Kidney (tissue), 13 donors: ENCODE measurements at regions not wholly inside any gene's neighbourhood (a gene's known extent, or its start where the extent isn't known, plus 50 kb on each side); places are given as distances from the start of the nearest gene placed in this dataset.

Source experiments
- DNase-seq, 5 donors: peaks; one replicate each; pipeline ENCODE4 v3.0.0-alpha.2; 2013 to 2020
- FAIRE-seq: peaks from 2 replicates; lab custom pipeline; 2012; peaks lifted over from hg19 to GRCh38; lab: Jason Lieb, UNC
- H3K27ac ChIP-seq, 2 donors: one replicate each; pipeline ENCODE4 v1.7.0; 2013; ENCODE audit warnings: low read depth in 2 of 2, low read length in 2 of 2, inconsistent platforms in 1 of 2
- H3K27me3 ChIP-seq: one replicate; pipeline ENCODE4 v1.7.1; 2013; ENCODE audit warnings: low read length, inconsistent platforms; ENCODE audit not compliant: control insufficient read depth, insufficient read depth
- H3K36me3 ChIP-seq, 3 donors: one replicate each; pipeline versions ENCODE4 v1.7.0 to v1.7.1; 2013; ENCODE audit warnings: low read length in 3 of 3, control low read depth in 1 of 3, inconsistent platforms in 1 of 3; ENCODE audit not compliant: insufficient read depth in 3 of 3, control insufficient read depth in 2 of 3
- H3K4me1 ChIP-seq, 3 donors: one replicate each; pipeline versions ENCODE4 v1.7.0 to v1.7.1; 2013; ENCODE audit warnings: low read length in 3 of 3, inconsistent platforms in 1 of 3, low read depth in 1 of 3; ENCODE audit not compliant: control insufficient read depth in 2 of 3, insufficient read depth in 2 of 3
- H3K4me3 ChIP-seq, 3 donors: one replicate each; pipeline versions ENCODE4 v1.7.0 to v1.8.1; 2013; ENCODE audit warnings: low read length in 3 of 3, control low read depth in 1 of 3, inconsistent platforms in 1 of 3
- H3K9ac ChIP-seq, 3 donors: one replicate each; pipeline versions ENCODE4 v1.7.0 to v1.7.1; 2013; ENCODE audit warnings: low read length in 3 of 3, control low read depth in 1 of 3, inconsistent platforms in 1 of 3
- H3K9me3 ChIP-seq, 3 donors: one replicate each; pipeline versions ENCODE4 v1.7.0 to v1.7.1; 2013; ENCODE audit warnings: low read length in 3 of 3, control low read depth in 1 of 3, inconsistent platforms in 1 of 3; ENCODE audit not compliant: control insufficient read depth in 2 of 3, insufficient read depth in 1 of 3
- intact Hi-C: fragments of 100-400 bp; cut with DNase I; formaldehyde crosslinking; loops from one replicate; pipeline ENCODE4 v1.11.1; 2022
- TF ChIP-seq, protein P1 (sequence below): IDR thresholded peaks from 3 replicates; pipeline ENCODE4 v1.5.1; 2012; ENCODE audit warnings: mild to moderate bottlenecking, moderate library complexity, borderline replicate concordance; ENCODE audit not compliant: insufficient read depth; ENCODE audit errors: extremely low read depth
- donor health status: control.
- donor health status: control.
- donor health status: control.
- donor health status: control.
- donor health status: control.
- donor health status: DM: yes; HTN: yes; CAD: no.
- donor health status: Normal renal cell carcinoma (clear cell type).

- Histone ChIP-seq H3K27me3 (no peaks in the 10 kb centered on the region), H3K27ac (no peak overlapping the region), H3K36me3 (no peaks in the 10 kb centered on the region), H3K4me3 (no peak overlapping the region), H3K4me1 (no peaks in the 10 kb centered on the region), H3K9ac (no peak overlapping the region), H3K9me3 (no peaks in the 10 kb centered on the region)
- intact Hi-C loops, result no loop called here
- no peak for DNase-seq
- FAIRE-seq, result no peak
- TF ChIP-seq, protein P1, sequence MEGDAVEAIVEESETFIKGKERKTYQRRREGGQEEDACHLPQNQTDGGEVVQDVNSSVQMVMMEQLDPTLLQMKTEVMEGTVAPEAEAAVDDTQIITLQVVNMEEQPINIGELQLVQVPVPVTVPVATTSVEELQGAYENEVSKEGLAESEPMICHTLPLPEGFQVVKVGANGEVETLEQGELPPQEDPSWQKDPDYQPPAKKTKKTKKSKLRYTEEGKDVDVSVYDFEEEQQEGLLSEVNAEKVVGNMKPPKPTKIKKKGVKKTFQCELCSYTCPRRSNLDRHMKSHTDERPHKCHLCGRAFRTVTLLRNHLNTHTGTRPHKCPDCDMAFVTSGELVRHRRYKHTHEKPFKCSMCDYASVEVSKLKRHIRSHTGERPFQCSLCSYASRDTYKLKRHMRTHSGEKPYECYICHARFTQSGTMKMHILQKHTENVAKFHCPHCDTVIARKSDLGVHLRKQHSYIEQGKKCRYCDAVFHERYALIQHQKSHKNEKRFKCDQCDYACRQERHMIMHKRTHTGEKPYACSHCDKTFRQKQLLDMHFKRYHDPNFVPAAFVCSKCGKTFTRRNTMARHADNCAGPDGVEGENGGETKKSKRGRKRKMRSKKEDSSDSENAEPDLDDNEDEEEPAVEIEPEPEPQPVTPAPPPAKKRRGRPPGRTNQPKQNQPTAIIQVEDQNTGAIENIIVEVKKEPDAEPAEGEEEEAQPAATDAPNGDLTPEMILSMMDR, result no peak
Observed at GRCh38 chr12:28026701-28027100, 54.2 kb upstream of the PTHLH start.

DNA sequence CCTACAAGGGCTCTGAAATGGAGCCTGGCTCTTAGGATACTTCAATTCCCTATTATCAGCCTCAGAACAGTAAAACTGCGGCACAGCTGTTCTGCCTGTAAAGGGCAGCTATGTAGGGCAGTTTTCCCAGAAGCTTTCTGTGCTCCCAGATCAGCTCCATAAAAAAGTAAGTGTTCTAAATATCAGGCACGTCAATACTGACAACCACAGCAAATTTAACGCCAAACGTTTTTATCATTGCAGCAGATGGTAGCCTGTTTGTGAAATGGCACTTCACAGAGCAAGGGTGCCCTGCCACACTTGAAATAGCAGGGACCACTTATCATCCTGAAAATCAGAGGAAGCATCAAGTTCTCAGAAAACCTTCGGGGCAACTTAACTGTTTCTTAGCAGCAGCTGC is 54.8 kb upstream of the PTHLH start:
- Histone ChIP-seq H3K9ac (no peak overlapping the region), H3K4me3 (no peak overlapping the region), H3K27ac (no peak overlapping the region), H3K27me3 (no peaks in the 10 kb centered on the region), H3K9me3 (no peaks in the 10 kb centered on the region), H3K4me1 (no peaks in the 10 kb centered on the region), H3K36me3 (no peaks in the 10 kb centered on the region)
- FAIRE-seq, result no peak
- intact Hi-C loops, result no loop called here
- TF ChIP-seq, protein P1, result no peak
- no peak for DNase-seq

- TF ChIP-seq, protein P1, result no peak
- intact Hi-C loops, result no loop called here
- Histone ChIP-seq H3K9me3 (no peaks in the 10 kb centered on the region), H3K27ac (no peak overlapping the region), H3K4me3 (no peak overlapping the region), H3K4me1 (no peaks in the 10 kb centered on the region), H3K27me3 (no peaks in the 10 kb centered on the region), H3K36me3 (no peaks in the 10 kb centered on the region), H3K9ac (no peak overlapping the region)
- no peak for DNase-seq
- FAIRE-seq, result no peak
Observed at GRCh38 chr12:28027947-28028724, 55.6 kb upstream of the PTHLH start.
